WERI-Rb-1 (cell line): ENCODE measurements at regions not wholly inside any gene's neighbourhood (a gene's known extent, or its start where the extent isn't known, plus 50 kb on each side); places are given as distances from the start of the nearest gene placed in this dataset.
"Not testable (repeated sequence)": the region's sequence is repeated elsewhere in the genome, so short reads cannot be mapped to it uniquely, and the experiment has no call there.

Experiments
- DNase-seq: peaks from one replicate; pipeline ENCODE4 v3.0.0-alpha.2; 2020
- H3K27ac ChIP-seq: fragments of 250-450 bp; sonication (Bioruptor Pico); 2 replicates; pipeline ENCODE4 v1.5.1; 2020; ENCODE audit warnings: mild to moderate bottlenecking, moderate library complexity
- H3K27me3 ChIP-seq: fragments of 250-450 bp; sonication (Bioruptor Pico); 2 replicates; pipeline ENCODE4 v1.5.1; 2021; ENCODE audit warnings: mild to moderate bottlenecking, low read depth, moderate library complexity; ENCODE audit not compliant: insufficient read depth, severe bottlenecking
- H3K36me3 ChIP-seq: fragments of 250-450 bp; sonication (Bioruptor Pico); 2 replicates; pipeline ENCODE4 v1.5.1; 2020; ENCODE audit warnings: mild to moderate bottlenecking, moderate library complexity
- H3K4me3 ChIP-seq: 2 replicates; pipeline ENCODE4 v1.5.1; 2011; ENCODE audit warnings: low read depth, mild to moderate bottlenecking, control low read depth, low read length
- H3K9me3 ChIP-seq: fragments of 250-450 bp; sonication (Bioruptor Pico); 2 replicates; pipeline ENCODE4 v1.5.1; 2021; ENCODE audit warnings: mild to moderate bottlenecking, moderate library complexity; ENCODE audit not compliant: severe bottlenecking
- TF ChIP-seq, protein P1 (sequence below): IDR thresholded peaks from 2 replicates; pipeline ENCODE4 v1.5.1; 2011; ENCODE audit warnings: low read depth, mild to moderate bottlenecking, control low read depth, inconsistent platforms, low read length

DNA sequence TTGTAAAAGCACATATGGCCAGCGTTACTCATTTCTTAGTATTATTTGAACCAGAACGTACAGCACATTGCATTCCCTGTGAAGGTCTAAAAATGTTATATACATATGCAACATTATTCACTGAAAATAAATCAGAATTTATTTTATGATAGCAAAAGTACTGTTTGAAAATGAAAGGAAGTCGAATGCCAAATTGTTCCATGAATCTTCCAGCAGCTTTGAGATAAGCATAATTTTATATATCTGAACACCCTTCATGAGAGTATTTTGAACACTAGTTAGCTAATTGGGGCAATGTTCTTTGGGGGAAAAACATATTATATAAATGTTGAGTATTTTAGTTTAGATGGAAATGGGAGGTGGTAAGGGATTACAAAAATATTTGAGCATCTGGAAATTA, 300.7 kb upstream of the SYT1 start:
- no peak for DNase-seq
- Histone ChIP-seq H3K36me3 (no peaks in the 10 kb centered on the region), H3K4me3 (no peak overlapping the region), H3K27me3 (no peaks in the 10 kb centered on the region), H3K9me3 (no peaks in the 10 kb centered on the region), H3K27ac (no peak overlapping the region)
- TF ChIP-seq, protein P1, sequence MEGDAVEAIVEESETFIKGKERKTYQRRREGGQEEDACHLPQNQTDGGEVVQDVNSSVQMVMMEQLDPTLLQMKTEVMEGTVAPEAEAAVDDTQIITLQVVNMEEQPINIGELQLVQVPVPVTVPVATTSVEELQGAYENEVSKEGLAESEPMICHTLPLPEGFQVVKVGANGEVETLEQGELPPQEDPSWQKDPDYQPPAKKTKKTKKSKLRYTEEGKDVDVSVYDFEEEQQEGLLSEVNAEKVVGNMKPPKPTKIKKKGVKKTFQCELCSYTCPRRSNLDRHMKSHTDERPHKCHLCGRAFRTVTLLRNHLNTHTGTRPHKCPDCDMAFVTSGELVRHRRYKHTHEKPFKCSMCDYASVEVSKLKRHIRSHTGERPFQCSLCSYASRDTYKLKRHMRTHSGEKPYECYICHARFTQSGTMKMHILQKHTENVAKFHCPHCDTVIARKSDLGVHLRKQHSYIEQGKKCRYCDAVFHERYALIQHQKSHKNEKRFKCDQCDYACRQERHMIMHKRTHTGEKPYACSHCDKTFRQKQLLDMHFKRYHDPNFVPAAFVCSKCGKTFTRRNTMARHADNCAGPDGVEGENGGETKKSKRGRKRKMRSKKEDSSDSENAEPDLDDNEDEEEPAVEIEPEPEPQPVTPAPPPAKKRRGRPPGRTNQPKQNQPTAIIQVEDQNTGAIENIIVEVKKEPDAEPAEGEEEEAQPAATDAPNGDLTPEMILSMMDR: no peak

DNA sequence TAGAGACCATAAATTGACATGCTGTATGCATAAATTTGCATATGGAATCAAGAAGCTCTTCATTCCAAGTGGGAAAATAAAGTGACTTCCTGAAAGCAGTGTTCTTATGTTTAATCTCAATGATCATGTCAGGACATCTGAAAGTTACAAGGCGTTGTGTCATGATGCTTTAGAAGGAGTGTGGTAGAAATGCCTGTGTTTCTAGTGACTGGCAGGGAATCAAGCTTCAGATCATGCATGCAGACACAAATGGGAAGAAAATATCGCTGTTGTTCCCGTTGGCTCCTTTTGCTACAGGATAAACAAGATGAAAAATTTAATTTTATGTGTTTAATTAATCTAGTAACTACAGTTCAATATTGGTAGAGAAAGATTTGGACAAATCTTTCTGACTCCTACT, 298.1 kb upstream of the SYT1 start:
- Histone ChIP-seq H3K36me3 (no peaks in the 10 kb centered on the region), H3K4me3 (no peak overlapping the region), H3K9me3 (no peaks in the 10 kb centered on the region), H3K27me3 (no peaks in the 10 kb centered on the region), H3K27ac (no peak overlapping the region)
- no peak for DNase-seq
- TF ChIP-seq, protein P1: no peak

DNA sequence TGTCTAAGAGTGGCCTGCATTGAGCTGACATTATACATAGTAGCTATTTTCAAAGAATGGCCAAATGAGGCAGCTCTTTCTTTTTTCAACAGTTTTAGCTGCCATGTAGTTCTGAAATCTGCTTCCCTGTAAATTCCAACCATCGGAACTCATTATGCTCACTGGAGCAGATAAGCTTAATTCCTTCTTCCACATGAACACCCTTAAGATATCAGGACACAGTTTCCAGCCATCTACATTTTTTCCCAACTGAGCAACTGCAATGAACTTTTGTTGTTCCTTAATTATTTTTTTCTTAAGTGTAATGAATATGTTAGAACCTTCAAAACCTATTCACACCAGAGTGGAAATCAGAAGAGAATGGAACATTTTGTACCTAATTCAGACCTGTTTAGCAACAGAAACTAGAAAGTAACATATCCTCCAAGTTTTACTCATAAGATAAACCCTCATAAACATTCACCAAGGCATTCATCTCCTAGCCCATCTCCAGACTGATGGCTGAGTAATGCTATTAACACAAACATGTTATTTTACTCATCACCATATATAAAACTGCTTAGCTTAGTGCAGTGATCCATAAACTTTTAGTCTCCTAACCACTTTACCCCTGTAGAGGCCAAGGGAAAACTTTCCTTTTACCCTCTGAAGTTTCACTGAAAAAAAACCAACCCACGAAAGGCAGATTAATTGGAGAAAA, 296.1 kb upstream of the SYT1 start:
- TF ChIP-seq, protein P1: no peak
- DNase-seq: no peak
- Histone ChIP-seq H3K9me3 (no peaks in the 10 kb centered on the region), H3K27me3 (no peaks in the 10 kb centered on the region), H3K36me3 (no peaks in the 10 kb centered on the region), H3K27ac (no peak overlapping the region), H3K4me3 (no peak overlapping the region)

DNA sequence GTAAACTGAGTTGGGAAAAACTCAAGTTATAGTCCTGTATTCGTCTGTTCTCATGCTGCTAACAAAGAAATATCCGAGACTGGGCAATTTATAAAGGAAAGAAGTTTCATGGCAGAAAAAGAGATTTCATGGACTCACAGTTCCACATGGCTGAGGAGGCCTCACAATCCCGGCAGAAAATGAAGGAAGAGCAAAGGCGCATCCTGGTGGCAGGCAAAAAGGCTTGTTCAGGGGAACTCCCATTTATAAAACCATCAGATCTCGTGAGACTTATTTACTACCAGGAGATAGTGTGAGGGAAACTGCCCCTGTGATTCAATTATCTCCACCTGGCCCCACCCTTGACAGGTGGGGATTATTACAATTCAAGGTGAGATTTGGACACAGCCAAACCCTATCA, 292.6 kb upstream of the SYT1 start:
- DNase-seq: peak; percentile 23
- TF ChIP-seq, protein P1: no peak
- Histone ChIP-seq H3K4me3 (no peak overlapping the region), H3K36me3 (no peaks in the 10 kb centered on the region), H3K9me3 (no peaks in the 10 kb centered on the region), H3K27ac (no peak overlapping the region), H3K27me3 (no peaks in the 10 kb centered on the region)

DNA sequence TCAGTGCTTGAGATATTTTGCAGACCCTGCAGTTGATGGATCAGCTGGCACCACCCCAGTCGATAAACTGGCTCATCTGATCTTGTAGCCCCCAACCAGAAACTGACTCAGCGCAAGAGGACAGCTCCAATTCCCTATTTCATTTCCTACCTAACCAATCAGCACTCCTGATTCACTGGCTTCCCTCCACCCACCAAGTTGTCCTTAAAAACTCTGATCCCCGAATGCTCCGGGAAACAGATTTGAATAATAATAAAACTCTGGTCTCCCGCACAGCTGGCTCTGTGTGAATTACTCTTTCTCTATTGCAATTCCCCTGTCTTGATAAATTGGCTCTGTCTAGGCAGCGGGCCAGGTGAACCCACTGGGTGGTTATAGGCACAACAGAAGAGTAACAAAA, 289.4 kb upstream of the SYT1 start:
- H3K4me3 ChIP-seq, H3K9me3 ChIP-seq, H3K36me3 ChIP-seq, H3K27ac ChIP-seq, DNase-seq, H3K27me3 ChIP-seq: not testable (repeated sequence)

DNA sequence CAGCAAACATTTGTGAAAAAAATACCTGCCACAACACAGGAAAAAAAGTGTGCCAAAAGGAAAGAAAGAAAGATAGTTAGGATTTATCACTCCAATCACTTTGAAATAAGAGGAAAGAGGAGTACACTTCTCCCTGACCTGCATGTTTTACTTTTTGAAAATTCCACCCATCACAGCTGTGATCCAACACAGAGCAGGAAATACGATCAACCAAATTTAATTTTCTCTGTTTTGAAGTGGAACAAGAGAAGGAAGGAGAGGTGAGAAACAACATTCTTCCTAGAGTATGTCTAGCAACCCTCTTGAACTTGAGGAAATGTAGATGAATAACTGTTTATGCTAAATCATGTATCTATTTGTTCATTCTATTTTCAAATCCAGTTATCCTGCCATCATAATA, 284.7 kb upstream of the SYT1 start:
- Histone ChIP-seq H3K9me3 (no peaks in the 10 kb centered on the region), H3K4me3 (no peak overlapping the region), H3K36me3 (no peaks in the 10 kb centered on the region), H3K27ac (no peak overlapping the region), H3K27me3 (no peaks in the 10 kb centered on the region)
- DNase-seq: no peak
- TF ChIP-seq, protein P1: no peak
